Renal cortical epithelial cell (primary cell): ENCODE measurements at regions not wholly inside any gene's neighbourhood (a gene's known extent, or its start where the extent isn't known, plus 50 kb on each side); places are given as distances from the start of the nearest gene placed in this dataset.

Source experiments
- DNase-seq: peaks from one replicate; pipeline ENCODE4 v3.0.0-alpha.2; 2011; ENCODE audit warnings: low read depth

- DNase-seq: no peak
Measured at GRCh38 chr16:79713609-79714309, 113.2 kb upstream of the MAF start.

GRCh38 chr16:79712276-79712675 is 111.7 kb upstream of the MAF start:
- DNase-seq: no peak

- DNase-seq: no peak
Measured at GRCh38 chr16:79707876-79708275, 107.3 kb upstream of the MAF start.

GRCh38 chr16:79703066-79703465 is 102.5 kb upstream of the MAF start:
- no peak for DNase-seq

GRCh38 chr16:79698341-79698753 is 97.8 kb upstream of the MAF start:
- DNase-seq: no peak

GRCh38 chr16:79697562-79698112 is 97.1 kb upstream of the MAF start:
- DNase-seq: no peak

- DNase-seq: no peak
Measured at GRCh38 chr16:79691007-79691406, 90.5 kb upstream of the MAF start.

- no peak for DNase-seq
Measured at GRCh38 chr16:79690159-79690558, 89.6 kb upstream of the MAF start.

GRCh38 chr16:79687249-79688130 is 87.0 kb upstream of the MAF start:
- no peak for DNase-seq

- DNase-seq: no peak
Measured at GRCh38 chr16:79685871-79686270, 85.3 kb upstream of the MAF start.

- DNase-seq: no peak
Measured at GRCh38 chr16:79679334-79679733, 78.8 kb upstream of the MAF start.

- DNase-seq: no peak
Measured at GRCh38 chr16:79677799-79678530, 77.4 kb upstream of the MAF start.

GRCh38 chr16:79673635-79674034 is 73.1 kb upstream of the MAF start:
- DNase-seq: no peak

- no peak for DNase-seq
Measured at GRCh38 chr16:79672524-79672923, 72.0 kb upstream of the MAF start.

GRCh38 chr16:79668502-79668901 is 68.0 kb upstream of the MAF start:
- DNase-seq: no peak

GRCh38 chr16:79665970-79666369 is 65.4 kb upstream of the MAF start:
- no peak for DNase-seq

- no peak for DNase-seq
Measured at GRCh38 chr16:79664407-79664806, 63.9 kb upstream of the MAF start.

- no peak for DNase-seq
Measured at GRCh38 chr16:79662669-79663313, 62.3 kb upstream of the MAF start.

- no peak for DNase-seq
Measured at GRCh38 chr16:79662122-79662521, 61.6 kb upstream of the MAF start.

GRCh38 chr16:79661578-79661977 is 61.0 kb upstream of the MAF start:
- no peak for DNase-seq

- no peak for DNase-seq
Measured at GRCh38 chr16:79659344-79659743, 58.8 kb upstream of the MAF start.
